Thyroid gland (tissue), 4 donors: ENCODE measurements at regions not wholly inside any gene's neighbourhood (a gene's known extent, or its start where the extent isn't known, plus 50 kb on each side); places are given as distances from the start of the nearest gene placed in this dataset.

Experiments used
- DNase-seq, 2 donors: peaks; one replicate each; pipeline ENCODE4 v3.0.0-alpha.2; 2019
- H3K27ac ChIP-seq, 3 donors: fragments of 200-600 bp; sonication (generic); 1 replicate in 2 of 3; 2 replicates in 1 of 3; pipeline ENCODE4 v1.5.1; 2016 to 2019; ENCODE audit warnings: mild to moderate bottlenecking in 1 of 3, moderate library complexity in 1 of 3
- H3K27me3 ChIP-seq: fragments of 200-600 bp; sonication (generic); one replicate; pipeline ENCODE4 v1.5.1; 2019
- H3K36me3 ChIP-seq, 2 donors: fragments of 200-600 bp; sonication (generic); one replicate each; pipeline ENCODE4 v1.5.1; 2016 to 2019
- H3K4me1 ChIP-seq, 2 donors: fragments of 200-600 bp; sonication (generic); one replicate each; pipeline ENCODE4 v1.5.1; 2017 to 2019
- H3K4me3 ChIP-seq, 3 donors: fragments of 200-600 bp; sonication (generic); replicated peaks in 1 of 3; 1 replicate in 2 of 3; 2 replicates in 1 of 3; pipeline ENCODE4 v1.5.1; 2016; ENCODE audit warnings: mild to moderate bottlenecking in 1 of 3
- H3K9me3 ChIP-seq: fragments of 200-600 bp; sonication (generic); one replicate; pipeline ENCODE4 v1.5.1; 2017
- CTCF ChIP-seq, 6 experiments: fragments of 200-600 bp in 3 of 6; fragments of 450-650 bp in 3 of 6; sonication (generic) in 3 of 6; IDR thresholded peaks; one replicate each; pipeline ENCODE4 v1.5.1; 2016 to 2019; ENCODE audit warnings: antibody characterized with exemption in 6 of 6, mild to moderate bottlenecking in 2 of 6, inconsistent platforms in 1 of 6, moderate library complexity in 1 of 6
- POLR2A ChIP-seq, 2 donors: fragments of 450-650 bp; IDR thresholded peaks; one replicate each; pipeline ENCODE4 v1.6.1; 2017; ENCODE audit warnings: antibody characterized with exemption in 2 of 2, mild to moderate bottlenecking in 2 of 2, moderate library complexity in 1 of 2
- WGBS, 2 donors: methylation state at CpG; one replicate each; pipeline ENCODE4 v1.1.5; 2017; 5-methylcytosine and 5-hydroxymethylcytosine counted together
- intact Hi-C: fragments of 100-400 bp; cut with DNase I; formaldehyde crosslinking; loops from one replicate; pipeline ENCODE4 v1.15.1; 2023

- TF ChIP-seq CTCF (IDR thresholded peaks at IDR 0.05) (no peak), POLR2A (IDR thresholded peaks at IDR 0.05) (no peak)
- no peak for DNase-seq
- no peak overlapping the region for H3K4me3 ChIP-seq
- peaks cover 0 to 7% of the 10 kb centered on the region in 2 donors for H3K4me1 ChIP-seq
- intact Hi-C loops = no loop called here
- no peaks in the 10 kb centered on the region for H3K27me3 ChIP-seq
- H3K9me3 ChIP-seq = no peaks in the 10 kb centered on the region
- no peaks in the 10 kb centered on the region for H3K36me3 ChIP-seq
- WGBS, 2 donors = 84 to 95% methylated on average over 8 of the region's 8 CpGs
- no peak overlapping the region for H3K27ac ChIP-seq
Measured at GRCh38 chr10:28985137-28985885, 303.6 kb upstream of the LYZL1 start.

DNA sequence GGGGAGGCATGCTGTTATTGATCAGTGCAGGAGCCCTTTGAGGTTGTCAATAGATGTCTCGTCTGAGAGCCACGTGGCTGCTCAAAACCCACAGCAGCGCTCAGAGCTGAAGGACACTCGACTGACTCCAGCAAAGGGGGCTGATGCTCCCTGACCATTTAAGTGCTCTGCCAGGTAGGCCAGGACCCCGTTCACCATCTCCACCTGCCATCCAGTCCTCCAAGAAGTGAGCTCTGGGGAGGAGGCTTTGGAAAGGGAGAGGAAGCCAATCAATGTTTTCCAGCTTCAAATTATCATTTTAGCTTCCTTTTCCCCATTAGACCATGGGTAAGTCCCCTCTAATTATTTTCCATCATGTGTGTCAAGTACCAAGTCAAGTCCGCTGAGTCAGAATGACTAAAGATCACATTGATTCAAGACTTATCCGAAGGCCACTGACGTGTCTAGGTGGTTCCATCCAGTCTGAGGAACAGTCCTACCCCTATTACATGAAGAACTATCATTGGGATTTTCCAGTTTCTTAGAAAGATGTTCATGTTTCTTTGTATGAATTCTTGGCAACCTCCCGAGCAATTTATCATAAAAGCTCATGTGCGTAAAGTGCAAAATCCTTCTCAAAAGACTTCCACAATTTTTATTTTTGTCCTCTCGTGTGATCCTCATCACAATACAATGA lies 302.6 kb upstream of the LYZL1 start:
- Histone ChIP-seq H3K4me1 (peaks cover 0 to 7% of the 10 kb centered on the region in 2 donors), H3K9me3 (no peaks in the 10 kb centered on the region), H3K27ac (no peak overlapping the region), H3K4me3 (no peak overlapping the region), H3K36me3 (no peaks in the 10 kb centered on the region), H3K27me3 (no peaks in the 10 kb centered on the region)
- 84% methylated on average over 11 of the region's 11 CpGs for WGBS, 2 donors
- intact Hi-C loops = no loop called here
- TF ChIP-seq CTCF (IDR thresholded peaks at IDR 0.05) (no peak), POLR2A (IDR thresholded peaks at IDR 0.05) (no peak)
- no peak for DNase-seq

DNA sequence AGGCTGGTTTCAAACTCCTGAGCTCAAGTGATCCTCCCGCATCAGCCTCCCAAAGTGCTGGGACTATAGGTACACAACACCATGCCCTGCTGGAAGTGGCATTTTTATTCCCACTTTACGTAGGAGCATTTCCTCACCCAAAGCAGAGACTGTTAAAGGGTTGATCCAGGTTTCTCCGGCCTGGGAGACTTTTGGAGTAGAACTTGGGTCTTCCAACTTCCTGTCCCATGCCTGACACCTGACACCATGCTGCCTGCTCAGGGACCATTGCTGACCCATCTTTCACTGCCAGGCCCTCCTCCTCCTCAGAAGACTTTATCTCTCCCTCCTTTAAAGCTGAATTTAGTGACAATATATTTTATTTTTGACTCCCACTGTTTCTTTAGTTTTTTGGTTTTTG lies 302.0 kb upstream of the LYZL1 start:
- TF ChIP-seq CTCF (IDR thresholded peaks at IDR 0.05) (no peak), POLR2A (IDR thresholded peaks at IDR 0.05) (no peak)
- Histone ChIP-seq H3K4me3 (no peak overlapping the region), H3K27me3 (no peaks in the 10 kb centered on the region), H3K27ac (no peak overlapping the region), H3K36me3 (no peaks in the 10 kb centered on the region), H3K4me1 (peaks cover 0 to 7% of the 10 kb centered on the region in 2 donors), H3K9me3 (no peaks in the 10 kb centered on the region)
- DNase-seq = no peak
- WGBS, 2 donors = 87 to 97% methylated on average over 3 of the region's 3 CpGs
- intact Hi-C loops = no loop called here

GRCh38 chr10:28987555-28988320 lies 301.1 kb upstream of the LYZL1 start:
- DNase-seq = no peak
- H3K36me3 ChIP-seq = no peaks in the 10 kb centered on the region
- no peak overlapping the region for H3K4me3 ChIP-seq
- 85 to 88% methylated on average over 14 of the region's 14 CpGs for WGBS, 2 donors
- H3K27me3 ChIP-seq = no peaks in the 10 kb centered on the region
- H3K4me1 ChIP-seq = peaks cover 0 to 7% of the 10 kb centered on the region in 2 donors
- intact Hi-C loops = no loop called here
- no peaks in the 10 kb centered on the region for H3K9me3 ChIP-seq
- TF ChIP-seq POLR2A (IDR thresholded peaks at IDR 0.05) = no peak
- TF ChIP-seq CTCF (IDR thresholded peaks at IDR 0.05) = no peak
- H3K27ac ChIP-seq = no peak overlapping the region
